ENCODE measurements at regions not wholly inside any gene's neighbourhood (a gene's known extent, or its start where the extent isn't known, plus 50 kb on each side); places are given as distances from the start of the nearest gene placed in this dataset.

- no peak for TF ChIP-seq EZH2 (IDR thresholded peaks at IDR 0.05; ENCODE audit: low read length, unreplicated experiment)
- TF ChIP-seq, protein P1, sequence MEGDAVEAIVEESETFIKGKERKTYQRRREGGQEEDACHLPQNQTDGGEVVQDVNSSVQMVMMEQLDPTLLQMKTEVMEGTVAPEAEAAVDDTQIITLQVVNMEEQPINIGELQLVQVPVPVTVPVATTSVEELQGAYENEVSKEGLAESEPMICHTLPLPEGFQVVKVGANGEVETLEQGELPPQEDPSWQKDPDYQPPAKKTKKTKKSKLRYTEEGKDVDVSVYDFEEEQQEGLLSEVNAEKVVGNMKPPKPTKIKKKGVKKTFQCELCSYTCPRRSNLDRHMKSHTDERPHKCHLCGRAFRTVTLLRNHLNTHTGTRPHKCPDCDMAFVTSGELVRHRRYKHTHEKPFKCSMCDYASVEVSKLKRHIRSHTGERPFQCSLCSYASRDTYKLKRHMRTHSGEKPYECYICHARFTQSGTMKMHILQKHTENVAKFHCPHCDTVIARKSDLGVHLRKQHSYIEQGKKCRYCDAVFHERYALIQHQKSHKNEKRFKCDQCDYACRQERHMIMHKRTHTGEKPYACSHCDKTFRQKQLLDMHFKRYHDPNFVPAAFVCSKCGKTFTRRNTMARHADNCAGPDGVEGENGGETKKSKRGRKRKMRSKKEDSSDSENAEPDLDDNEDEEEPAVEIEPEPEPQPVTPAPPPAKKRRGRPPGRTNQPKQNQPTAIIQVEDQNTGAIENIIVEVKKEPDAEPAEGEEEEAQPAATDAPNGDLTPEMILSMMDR (conservative IDR thresholded peaks at IDR 0.05; ENCODE audit: low read depth, low read length) = no peak
- no peak for TF ChIP-seq EZH2phosphoT487 (IDR thresholded peaks at IDR 0.05; ENCODE audit: borderline replicate concordance, low read length)
Observed at GRCh38 chr2:173589604-173590275, 235.1 kb downstream of the CDCA7 start.

Measured in PC-3 (cell line).